Activated naive CD8-positive, alpha-beta T cell (primary cell): ENCODE measurements at regions not wholly inside any gene's neighbourhood (a gene's known extent, or its start where the extent isn't known, plus 50 kb on each side); places are given as distances from the start of the nearest gene placed in this dataset.
"Not testable (repeated sequence)": the region's sequence is repeated elsewhere in the genome, so short reads cannot be mapped to it uniquely, and the experiment has no call there.

Experiments
- H3K27ac Mint-ChIP-seq: one replicate; pipeline ENCODE4 v1.8.0; 2021; ENCODE audit warnings: mixed read lengths
- H3K27me3 Mint-ChIP-seq: one replicate; pipeline ENCODE4 v1.8.0; 2021; ENCODE audit warnings: mixed read lengths
- H3K36me3 Mint-ChIP-seq: one replicate; pipeline ENCODE4 v1.8.0; 2021; ENCODE audit warnings: mixed read lengths
- H3K4me1 Mint-ChIP-seq: one replicate; pipeline ENCODE4 v1.8.0; 2021; ENCODE audit warnings: low read depth, mixed read lengths
- H3K4me3 Mint-ChIP-seq: one replicate; pipeline ENCODE4 v1.8.0; 2021; ENCODE audit warnings: mild to moderate bottlenecking, mixed read lengths
- H3K9me3 Mint-ChIP-seq: one replicate; pipeline ENCODE4 v1.8.0; 2021; ENCODE audit warnings: low read depth, mixed read lengths

DNA sequence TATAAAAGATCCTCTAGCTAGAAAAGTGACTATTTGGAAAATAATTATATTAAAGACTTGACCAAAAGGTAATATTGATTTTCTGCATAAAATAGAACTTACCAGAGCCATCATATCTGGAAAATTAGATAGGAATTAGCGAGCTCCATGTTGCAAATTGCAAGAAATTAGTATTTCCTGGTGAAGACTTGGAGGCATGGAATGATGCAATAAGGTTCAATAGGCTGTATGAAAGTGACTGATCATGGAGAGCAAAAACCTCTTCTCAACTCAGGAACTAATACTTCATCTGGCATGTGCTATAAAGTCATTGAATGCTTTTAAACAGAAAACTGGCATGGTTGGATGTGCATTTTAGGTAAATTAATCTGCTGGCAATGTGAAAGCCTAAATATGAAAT lies 66.3 kb upstream of the UFM1 start:
- peaks cover 13% of the 10 kb centered on the region for H3K9me3 Mint-ChIP-seq
- H3K4me1 Mint-ChIP-seq, result no peaks in the 10 kb centered on the region
- no peak overlapping the region for H3K27ac Mint-ChIP-seq
- no peak overlapping the region for H3K4me3 Mint-ChIP-seq
- peaks cover 4% of the 10 kb centered on the region for H3K36me3 Mint-ChIP-seq
- no peaks in the 10 kb centered on the region for H3K27me3 Mint-ChIP-seq

GRCh38 chr13:38265132-38265497 lies 84.5 kb upstream of the UFM1 start:
- Mint-ChIP-seq H3K36me3 (no peaks in the 10 kb centered on the region), H3K9me3 (no peaks in the 10 kb centered on the region), H3K27ac (no peak overlapping the region), H3K4me1 (no peaks in the 10 kb centered on the region), H3K27me3 (no peaks in the 10 kb centered on the region), H3K4me3 (no peak overlapping the region)

GRCh38 chr13:38264363-38265131 lies 85.1 kb upstream of the UFM1 start:
- H3K9me3 Mint-ChIP-seq, result no peaks in the 10 kb centered on the region
- H3K4me3 Mint-ChIP-seq, result no peak overlapping the region

GRCh38 chr13:38262211-38262610 lies 87.4 kb upstream of the UFM1 start:
- Mint-ChIP-seq H3K4me3 (no peak overlapping the region), H3K27me3 (no peaks in the 10 kb centered on the region)

More at GRCh38 chr13:38264363-38265131, 85.1 kb upstream of the UFM1 start:
- H3K36me3 Mint-ChIP-seq, result no peaks in the 10 kb centered on the region
- no peak overlapping the region for H3K27ac Mint-ChIP-seq
- no peaks in the 10 kb centered on the region for H3K27me3 Mint-ChIP-seq
- H3K4me1 Mint-ChIP-seq, result no peaks in the 10 kb centered on the region

DNA sequence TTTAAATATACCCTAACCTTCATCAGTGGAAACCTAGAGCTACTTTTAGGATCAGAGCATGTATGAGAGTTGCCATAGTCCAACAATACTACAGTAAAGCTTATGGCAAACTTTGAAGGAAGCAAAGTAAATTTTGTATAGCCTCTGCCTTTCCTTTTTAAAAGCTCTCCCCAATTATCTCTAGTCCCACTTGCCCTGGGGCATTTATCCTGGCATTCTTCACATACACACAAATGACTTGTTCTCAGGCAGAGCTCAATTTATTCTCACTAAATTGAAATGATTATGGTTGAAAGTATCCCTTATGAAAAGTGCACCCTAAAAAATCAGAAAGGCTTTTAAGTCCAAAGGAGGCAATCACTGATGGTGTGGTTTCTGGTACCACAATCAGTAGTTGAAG lies 94.1 kb upstream of the UFM1 start:
- H3K36me3 Mint-ChIP-seq, result no peaks in the 10 kb centered on the region
- no peak overlapping the region for H3K27ac Mint-ChIP-seq
- no peaks in the 10 kb centered on the region for H3K9me3 Mint-ChIP-seq
- no peaks in the 10 kb centered on the region for H3K4me1 Mint-ChIP-seq
- no peaks in the 10 kb centered on the region for H3K27me3 Mint-ChIP-seq
- H3K4me3 Mint-ChIP-seq, result no peak overlapping the region

More at GRCh38 chr13:38262211-38262610, 87.4 kb upstream of the UFM1 start:
- H3K4me1 Mint-ChIP-seq, result no peaks in the 10 kb centered on the region
- no peaks in the 10 kb centered on the region for H3K36me3 Mint-ChIP-seq
- no peaks in the 10 kb centered on the region for H3K9me3 Mint-ChIP-seq
- H3K27ac Mint-ChIP-seq, result no peak overlapping the region

- peaks cover 8% of the 10 kb centered on the region for H3K9me3 Mint-ChIP-seq
- H3K4me1 Mint-ChIP-seq, result no peaks in the 10 kb centered on the region
- H3K4me3 Mint-ChIP-seq, result no peak overlapping the region
- peaks cover under 1% of the 10 kb centered on the region for H3K36me3 Mint-ChIP-seq
- no peak overlapping the region for H3K27ac Mint-ChIP-seq
- H3K27me3 Mint-ChIP-seq, result no peaks in the 10 kb centered on the region
Measured at GRCh38 chr13:38239874-38240273, 109.8 kb upstream of the UFM1 start.

DNA sequence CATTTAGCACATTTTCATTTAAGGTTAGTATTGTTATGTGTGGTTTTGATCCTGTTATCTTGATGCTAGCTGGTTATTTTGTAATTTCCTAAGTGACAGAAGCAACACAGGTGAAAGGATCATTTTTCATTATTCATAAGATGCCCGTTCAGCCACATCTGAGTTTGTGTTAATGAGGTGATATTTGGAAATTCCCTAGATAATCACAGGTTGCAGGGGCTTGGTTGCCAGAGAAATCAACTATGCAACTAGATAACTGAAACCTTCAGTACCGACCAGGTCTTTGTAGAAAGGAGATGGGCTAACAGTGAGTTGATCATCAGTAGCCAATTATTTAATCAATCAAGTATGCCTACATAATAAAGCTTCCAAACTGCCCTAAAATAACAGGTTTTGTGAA lies 121.3 kb upstream of the UFM1 start:
- no peaks in the 10 kb centered on the region for H3K36me3 Mint-ChIP-seq

GRCh38 chr13:38226496-38226895 lies 123.2 kb upstream of the UFM1 start:
- Mint-ChIP-seq H3K36me3 (no peaks in the 10 kb centered on the region), H3K4me3 (no peak overlapping the region), H3K27me3 (no peaks in the 10 kb centered on the region), H3K9me3 (no peaks in the 10 kb centered on the region), H3K27ac (no peak overlapping the region), H3K4me1 (no peaks in the 10 kb centered on the region)

More for the DNA sequence above, 121.3 kb upstream of the UFM1 start:
- Mint-ChIP-seq H3K9me3 (no peaks in the 10 kb centered on the region), H3K4me3 (no peak overlapping the region), H3K27me3 (no peaks in the 10 kb centered on the region), H3K4me1 (no peaks in the 10 kb centered on the region), H3K27ac (no peak overlapping the region)

DNA sequence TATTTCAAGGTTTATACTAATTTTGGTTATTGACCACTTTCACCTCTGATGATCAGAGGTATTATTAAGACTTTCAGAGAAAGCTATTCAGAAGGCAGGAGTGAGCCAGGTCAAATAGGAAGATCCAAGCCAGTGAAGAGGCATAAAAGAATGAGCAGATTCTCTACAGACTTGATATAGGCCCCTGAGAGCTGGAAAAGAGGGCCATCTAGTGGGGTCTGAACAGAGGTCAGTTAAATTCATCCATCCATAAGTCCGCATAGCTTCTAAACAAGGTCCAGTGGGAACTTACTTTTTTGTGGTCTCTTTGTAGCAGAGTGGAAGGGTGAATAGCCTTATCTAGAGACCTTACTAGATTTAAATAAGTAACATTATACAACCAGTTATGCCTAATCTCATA lies 126.6 kb upstream of the UFM1 start:
- H3K9me3 Mint-ChIP-seq, result no peaks in the 10 kb centered on the region
- H3K36me3 Mint-ChIP-seq, result no peaks in the 10 kb centered on the region
- no peaks in the 10 kb centered on the region for H3K27me3 Mint-ChIP-seq
- H3K4me1 Mint-ChIP-seq, result no peaks in the 10 kb centered on the region
- H3K27ac Mint-ChIP-seq, result no peak overlapping the region
- H3K4me3 Mint-ChIP-seq, result no peak overlapping the region

- H3K4me3 Mint-ChIP-seq, H3K4me1 Mint-ChIP-seq: not testable (repeated sequence)
Measured at GRCh38 chr13:38221120-38221519, 128.5 kb upstream of the UFM1 start.

GRCh38 chr13:38216181-38216580 lies 133.5 kb upstream of the UFM1 start:
- Mint-ChIP-seq H3K27me3 (no peaks in the 10 kb centered on the region), H3K36me3 (no peaks in the 10 kb centered on the region), H3K4me3 (no peak overlapping the region), H3K4me1 (no peaks in the 10 kb centered on the region), H3K9me3 (peaks cover 12% of the 10 kb centered on the region), H3K27ac (no peak overlapping the region)

More at GRCh38 chr13:38221120-38221519, 128.5 kb upstream of the UFM1 start:
- not testable (repeated sequence) for H3K9me3 Mint-ChIP-seq, H3K27me3 Mint-ChIP-seq, H3K27ac Mint-ChIP-seq, H3K36me3 Mint-ChIP-seq

- H3K27ac Mint-ChIP-seq, result no peak overlapping the region
- H3K4me3 Mint-ChIP-seq, result no peak overlapping the region
- H3K4me1 Mint-ChIP-seq, result no peaks in the 10 kb centered on the region
- no peaks in the 10 kb centered on the region for H3K27me3 Mint-ChIP-seq
- peaks cover 23% of the 10 kb centered on the region for H3K9me3 Mint-ChIP-seq
- H3K36me3 Mint-ChIP-seq, result no peaks in the 10 kb centered on the region
Measured at GRCh38 chr13:38213314-38213713, 136.3 kb upstream of the UFM1 start.

- Mint-ChIP-seq H3K9me3 (peaks cover 23% of the 10 kb centered on the region), H3K27me3 (no peaks in the 10 kb centered on the region), H3K27ac (no peak overlapping the region), H3K4me3 (no peak overlapping the region), H3K4me1 (no peaks in the 10 kb centered on the region), H3K36me3 (no peaks in the 10 kb centered on the region)
Measured at GRCh38 chr13:38210928-38211596, 138.6 kb upstream of the UFM1 start.

- no peaks in the 10 kb centered on the region for H3K4me1 Mint-ChIP-seq
- H3K36me3 Mint-ChIP-seq, result no peaks in the 10 kb centered on the region
- H3K27me3 Mint-ChIP-seq, result no peaks in the 10 kb centered on the region
- H3K9me3 Mint-ChIP-seq, result no peaks in the 10 kb centered on the region
- H3K4me3 Mint-ChIP-seq, result no peak overlapping the region
- H3K27ac Mint-ChIP-seq, result no peak overlapping the region
Measured at GRCh38 chr13:38204556-38204955, 145.1 kb upstream of the UFM1 start.

DNA sequence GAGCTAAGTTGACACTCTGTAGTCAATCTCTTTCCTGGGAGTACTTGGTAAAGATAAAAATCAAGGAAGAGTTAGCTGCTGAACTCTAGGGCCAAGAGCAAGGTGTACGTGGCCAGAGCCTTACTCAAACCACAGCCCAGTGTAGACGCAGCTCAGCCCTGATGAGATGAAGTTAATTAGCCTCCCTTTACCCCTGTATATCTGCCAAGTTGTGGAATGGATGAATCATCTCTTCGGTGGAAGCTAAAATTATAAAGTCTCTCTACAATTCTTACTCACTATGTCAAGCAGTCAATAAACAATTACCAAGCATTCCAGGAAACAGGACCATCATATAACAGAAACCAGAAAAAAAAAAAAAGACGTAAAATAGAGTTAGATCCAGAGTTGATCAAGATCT lies 146.9 kb upstream of the UFM1 start:
- Mint-ChIP-seq H3K4me1 (no peaks in the 10 kb centered on the region), H3K4me3 (no peak overlapping the region), H3K27ac (no peak overlapping the region), H3K9me3 (peaks cover 3% of the 10 kb centered on the region), H3K36me3 (no peaks in the 10 kb centered on the region), H3K27me3 (no peaks in the 10 kb centered on the region)

DNA sequence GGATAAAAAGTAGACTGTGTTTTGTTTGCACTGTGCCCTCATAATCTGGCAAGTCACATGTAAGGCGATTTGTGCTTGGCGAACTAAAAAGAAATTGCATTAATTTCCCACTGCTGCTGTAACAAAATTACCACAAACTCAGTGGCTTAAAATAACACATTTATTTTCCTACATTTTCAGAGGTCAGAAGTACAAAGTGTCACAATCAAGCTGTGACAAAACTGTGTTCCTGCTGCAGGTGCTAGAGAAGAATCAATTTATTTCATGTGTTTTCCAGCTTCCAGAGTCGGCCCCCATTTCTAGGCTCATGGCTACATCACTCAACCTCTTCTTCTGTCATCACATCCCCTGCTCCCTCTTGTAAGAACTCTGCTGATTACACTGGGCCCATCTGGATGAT lies 158.6 kb upstream of the UFM1 start:
- Mint-ChIP-seq H3K36me3 (no peaks in the 10 kb centered on the region), H3K9me3 (no peaks in the 10 kb centered on the region), H3K4me1 (no peaks in the 10 kb centered on the region), H3K27ac (no peak overlapping the region), H3K27me3 (no peaks in the 10 kb centered on the region), H3K4me3 (no peak overlapping the region)
